ENCODE measurements at regions not wholly inside any gene's neighbourhood (a gene's known extent, or its start where the extent isn't known, plus 50 kb on each side); places are given as distances from the start of the nearest gene placed in this dataset.

DNA sequence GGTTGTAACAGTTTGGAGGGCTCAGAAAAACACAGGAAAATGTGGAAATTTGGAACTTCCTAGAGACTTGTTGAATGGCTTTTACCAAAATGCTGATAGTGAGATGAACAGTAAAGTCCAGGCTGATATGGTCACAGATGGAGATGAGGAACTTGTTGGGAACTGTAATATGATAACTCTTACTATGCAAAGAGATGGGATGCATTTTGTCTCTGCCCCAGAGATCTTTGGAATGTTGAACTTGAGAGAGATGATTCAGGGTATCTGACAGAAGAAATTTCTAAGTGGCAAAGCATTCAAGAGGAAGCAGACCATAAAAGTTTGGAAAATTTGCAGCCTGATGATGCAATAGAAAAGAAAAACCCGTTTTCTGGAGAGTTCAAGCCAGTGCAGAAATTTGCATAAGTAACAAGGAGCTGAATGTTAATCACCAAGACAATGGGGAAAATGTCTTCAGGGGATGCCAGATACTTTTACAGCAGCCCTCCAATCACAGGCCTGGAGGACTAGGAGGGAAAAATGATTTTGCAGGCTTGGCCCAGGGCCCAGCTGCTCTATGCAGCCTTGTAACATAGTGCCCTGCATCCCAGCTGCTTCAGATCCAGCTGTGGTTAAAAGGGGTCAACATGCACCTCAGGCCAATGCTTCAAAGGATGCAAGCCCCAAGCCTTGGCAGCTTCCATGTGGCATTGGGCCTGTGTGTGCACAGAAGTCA, 572.7 kb upstream of the ATP2B1 start:
- Histone ChIP-seq H3K27ac (no peak overlapping the region), H3K27me3 (ENCODE audit: low read depth) (no peaks in the 10 kb centered on the region), H3K4me3 (no peak overlapping the region), H3K36me3 (no peaks in the 10 kb centered on the region), H3K9me3 (peaks cover 9% of the 10 kb centered on the region), H3K4me1 (no peaks in the 10 kb centered on the region)
- intact Hi-C loops (cut with DNase I) = no loop called here
- TF ChIP-seq, protein P1, sequence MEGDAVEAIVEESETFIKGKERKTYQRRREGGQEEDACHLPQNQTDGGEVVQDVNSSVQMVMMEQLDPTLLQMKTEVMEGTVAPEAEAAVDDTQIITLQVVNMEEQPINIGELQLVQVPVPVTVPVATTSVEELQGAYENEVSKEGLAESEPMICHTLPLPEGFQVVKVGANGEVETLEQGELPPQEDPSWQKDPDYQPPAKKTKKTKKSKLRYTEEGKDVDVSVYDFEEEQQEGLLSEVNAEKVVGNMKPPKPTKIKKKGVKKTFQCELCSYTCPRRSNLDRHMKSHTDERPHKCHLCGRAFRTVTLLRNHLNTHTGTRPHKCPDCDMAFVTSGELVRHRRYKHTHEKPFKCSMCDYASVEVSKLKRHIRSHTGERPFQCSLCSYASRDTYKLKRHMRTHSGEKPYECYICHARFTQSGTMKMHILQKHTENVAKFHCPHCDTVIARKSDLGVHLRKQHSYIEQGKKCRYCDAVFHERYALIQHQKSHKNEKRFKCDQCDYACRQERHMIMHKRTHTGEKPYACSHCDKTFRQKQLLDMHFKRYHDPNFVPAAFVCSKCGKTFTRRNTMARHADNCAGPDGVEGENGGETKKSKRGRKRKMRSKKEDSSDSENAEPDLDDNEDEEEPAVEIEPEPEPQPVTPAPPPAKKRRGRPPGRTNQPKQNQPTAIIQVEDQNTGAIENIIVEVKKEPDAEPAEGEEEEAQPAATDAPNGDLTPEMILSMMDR (IDR thresholded peaks at IDR 0.05) = no peak
- DNase-seq (no peak), ATAC-seq (no peak)

DNA sequence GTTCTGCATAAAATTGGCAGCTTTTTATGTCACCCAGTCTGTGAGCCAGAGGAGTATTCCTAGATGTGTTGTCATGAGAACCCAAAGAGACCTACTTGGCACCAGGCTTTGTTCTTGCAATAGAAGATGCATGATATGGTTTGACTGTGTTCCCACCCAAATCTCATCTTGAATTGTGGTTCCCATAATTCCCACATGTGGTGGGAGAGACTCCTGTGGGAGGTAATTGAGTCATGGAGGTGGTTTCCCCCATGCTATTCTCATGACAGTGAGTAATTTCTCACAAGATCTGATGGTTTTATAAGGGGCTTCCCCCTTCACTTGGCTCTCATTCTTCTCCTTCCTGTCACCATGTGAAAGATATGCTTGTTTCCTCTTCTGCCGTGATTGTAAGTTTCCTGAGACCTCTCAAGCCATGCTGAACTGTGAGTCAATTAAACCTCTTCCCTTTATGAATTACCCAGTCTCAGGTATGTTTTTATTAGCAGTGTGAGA, 572.0 kb upstream of the ATP2B1 start:
- TF ChIP-seq, protein P1 (IDR thresholded peaks at IDR 0.05) = no peak
- H3K9me3 ChIP-seq = peaks cover 9% of the 10 kb centered on the region
- no peak overlapping the region for H3K27ac ChIP-seq
- ATAC-seq (no peak), DNase-seq (no peak)
- no peaks in the 10 kb centered on the region for H3K27me3 ChIP-seq (ENCODE audit: low read depth)
- no peaks in the 10 kb centered on the region for H3K4me1 ChIP-seq
- H3K36me3 ChIP-seq = no peaks in the 10 kb centered on the region
- H3K4me3 ChIP-seq = no peak overlapping the region
- intact Hi-C loops (cut with DNase I) = no loop called here

DNA sequence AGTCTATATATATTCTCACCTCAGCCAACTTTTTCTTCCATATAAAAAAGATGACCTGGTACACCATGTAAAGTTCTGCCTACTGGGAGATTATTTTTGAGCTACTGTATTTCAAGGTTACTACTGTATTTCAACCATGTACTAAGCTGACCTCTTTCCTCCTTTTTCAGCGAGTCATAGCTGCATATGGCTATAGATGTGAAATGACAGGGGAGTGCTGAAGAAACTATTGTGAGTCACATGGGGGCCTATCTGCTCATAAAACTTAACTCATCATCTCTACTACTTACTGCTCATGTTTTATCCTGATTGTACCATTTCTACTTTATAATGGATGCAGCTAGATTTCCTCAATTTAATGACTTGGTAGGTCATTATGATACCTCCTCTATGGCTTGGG, 571.4 kb upstream of the ATP2B1 start:
- TF ChIP-seq, protein P1 (IDR thresholded peaks at IDR 0.05) = no peak
- no peaks in the 10 kb centered on the region for H3K4me1 ChIP-seq
- intact Hi-C loops (cut with DNase I) = no loop called here

DNA sequence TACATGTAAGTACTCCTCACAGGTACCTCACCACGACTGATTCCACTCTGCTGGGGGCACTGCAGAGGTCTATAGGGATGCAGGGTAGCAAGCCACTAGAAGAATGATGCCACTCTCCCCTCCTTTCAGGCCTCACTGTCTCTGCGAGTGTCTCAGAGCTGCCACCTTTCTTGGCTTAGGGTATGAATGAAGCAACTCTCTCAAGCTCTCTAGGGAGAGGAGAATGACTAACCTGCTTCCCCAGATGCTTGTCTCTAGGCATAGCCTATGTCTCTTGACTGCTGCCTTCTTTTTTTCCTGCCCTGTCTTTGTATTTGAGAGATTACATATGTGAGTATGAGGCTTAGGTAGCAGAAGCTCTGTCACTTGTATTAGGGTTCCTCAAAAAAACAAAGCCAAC, 566.5 kb upstream of the ATP2B1 start:
- ATAC-seq = no peak
- intact Hi-C loops (cut with DNase I) = no loop called here

More for the DNA sequence above, 571.4 kb upstream of the ATP2B1 start:
- H3K27me3 ChIP-seq (ENCODE audit: low read depth) = no peaks in the 10 kb centered on the region
- H3K9me3 ChIP-seq = peaks cover 9% of the 10 kb centered on the region
- H3K27ac ChIP-seq = no peak overlapping the region
- H3K4me3 ChIP-seq = no peak overlapping the region
- DNase-seq = no peak
- no peak for ATAC-seq
- no peaks in the 10 kb centered on the region for H3K36me3 ChIP-seq

DNA sequence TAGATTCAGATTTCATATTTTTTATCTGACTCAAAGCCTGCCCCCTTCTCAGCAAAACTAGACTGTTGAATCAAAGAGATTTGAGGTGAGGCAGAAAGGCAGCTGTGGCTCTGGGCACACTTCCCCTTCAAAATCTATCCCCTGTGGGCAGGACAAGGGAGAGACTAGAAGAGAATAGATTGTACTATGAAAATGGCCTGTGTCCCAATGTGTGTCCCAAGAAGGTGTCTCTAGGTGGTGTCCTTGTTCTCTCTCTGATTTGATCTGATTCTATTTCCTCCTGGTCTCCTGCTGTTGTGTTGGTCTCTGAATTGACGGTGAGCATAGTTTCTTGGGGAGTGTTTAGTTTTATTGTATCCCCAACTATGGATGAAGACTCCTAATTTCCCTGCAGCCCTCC, 565.8 kb upstream of the ATP2B1 start:
- DNase-seq = no peak
- Histone ChIP-seq H3K36me3 (no peaks in the 10 kb centered on the region), H3K9me3 (no peaks in the 10 kb centered on the region), H3K27me3 (ENCODE audit: low read depth) (no peaks in the 10 kb centered on the region), H3K27ac (no peak overlapping the region), H3K4me1 (no peaks in the 10 kb centered on the region), H3K4me3 (no peak overlapping the region)
- ATAC-seq = no peak
- TF ChIP-seq, protein P1 (IDR thresholded peaks at IDR 0.05) = no peak
- intact Hi-C loops (cut with DNase I) = no loop called here

More for the DNA sequence above, 566.5 kb upstream of the ATP2B1 start:
- no peak for DNase-seq
- no peaks in the 10 kb centered on the region for H3K36me3 ChIP-seq
- TF ChIP-seq, protein P1 (IDR thresholded peaks at IDR 0.05) = no peak
- no peaks in the 10 kb centered on the region for H3K4me1 ChIP-seq
- H3K9me3 ChIP-seq = no peaks in the 10 kb centered on the region
- no peak overlapping the region for H3K4me3 ChIP-seq
- no peak overlapping the region for H3K27ac ChIP-seq
- no peaks in the 10 kb centered on the region for H3K27me3 ChIP-seq (ENCODE audit: low read depth)
